ENCODE measurements at regions not wholly inside any gene's neighbourhood (a gene's known extent, or its start where the extent isn't known, plus 50 kb on each side); places are given as distances from the start of the nearest gene placed in this dataset.

DNA sequence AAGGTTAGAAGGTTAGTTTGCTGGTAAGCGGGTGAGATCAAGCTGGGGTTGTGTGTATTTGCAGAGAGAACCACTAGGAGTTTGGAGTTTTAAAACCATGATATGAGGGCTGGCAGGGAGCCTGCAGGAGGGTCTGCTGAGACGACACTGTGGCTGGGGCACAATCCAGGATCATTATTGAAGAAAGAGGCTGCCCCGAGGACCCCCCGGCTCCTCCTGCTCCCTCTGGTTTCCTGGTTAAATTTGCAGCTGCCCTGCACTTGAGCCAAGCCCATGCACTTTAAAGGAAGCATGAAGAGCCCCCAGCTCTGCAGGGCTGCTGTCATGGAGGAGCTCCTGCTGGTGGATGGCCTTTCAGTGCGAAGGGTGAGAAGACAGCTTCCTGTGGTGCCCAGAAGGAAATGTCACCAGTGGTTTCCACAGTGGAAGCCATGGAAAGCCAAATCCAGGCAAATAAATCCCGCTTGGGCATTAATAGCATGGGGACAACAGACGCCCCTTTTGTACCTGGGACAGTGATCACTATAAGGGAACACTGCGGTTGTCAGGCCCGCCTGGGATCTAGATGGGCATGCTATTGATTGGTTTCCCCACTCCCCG, 140.7 kb downstream of the NSG2 start:
- TF ChIP-seq EGR1 (IDR thresholded peaks at IDR 0.05; ENCODE audit: low read depth in 2 of 2) (no peak), RXRA (IDR thresholded peaks at IDR 0.05) (no peak), YY1 (IDR thresholded peaks at IDR 0.05) (no peak), ATF3 (IDR thresholded peaks at IDR 0.05) (no peak), GABPA (IDR thresholded peaks at IDR 0.05 in 1 of 2, conservative IDR thresholded peaks at IDR 0.05 in 1 of 2) (no peak), TAF1 (conservative IDR thresholded peaks at IDR 0.05) (no peak), NR2F2 (IDR thresholded peaks at IDR 0.05) (no peak), RAD21 (IDR thresholded peaks at IDR 0.05) (no peak), FOXA2 (IDR thresholded peaks at IDR 0.05) (no peak), HNF4G (IDR thresholded peaks at IDR 0.05) (no peak), FOXA1 (IDR thresholded peaks at IDR 0.05) (no peak)
- TF ChIP-seq, protein P1, sequence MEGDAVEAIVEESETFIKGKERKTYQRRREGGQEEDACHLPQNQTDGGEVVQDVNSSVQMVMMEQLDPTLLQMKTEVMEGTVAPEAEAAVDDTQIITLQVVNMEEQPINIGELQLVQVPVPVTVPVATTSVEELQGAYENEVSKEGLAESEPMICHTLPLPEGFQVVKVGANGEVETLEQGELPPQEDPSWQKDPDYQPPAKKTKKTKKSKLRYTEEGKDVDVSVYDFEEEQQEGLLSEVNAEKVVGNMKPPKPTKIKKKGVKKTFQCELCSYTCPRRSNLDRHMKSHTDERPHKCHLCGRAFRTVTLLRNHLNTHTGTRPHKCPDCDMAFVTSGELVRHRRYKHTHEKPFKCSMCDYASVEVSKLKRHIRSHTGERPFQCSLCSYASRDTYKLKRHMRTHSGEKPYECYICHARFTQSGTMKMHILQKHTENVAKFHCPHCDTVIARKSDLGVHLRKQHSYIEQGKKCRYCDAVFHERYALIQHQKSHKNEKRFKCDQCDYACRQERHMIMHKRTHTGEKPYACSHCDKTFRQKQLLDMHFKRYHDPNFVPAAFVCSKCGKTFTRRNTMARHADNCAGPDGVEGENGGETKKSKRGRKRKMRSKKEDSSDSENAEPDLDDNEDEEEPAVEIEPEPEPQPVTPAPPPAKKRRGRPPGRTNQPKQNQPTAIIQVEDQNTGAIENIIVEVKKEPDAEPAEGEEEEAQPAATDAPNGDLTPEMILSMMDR (IDR thresholded peaks at IDR 0.05; ENCODE audit: low read depth, low read length, missing input control) = no peak
- Histone ChIP-seq H3K9me3 (ENCODE audit: control insufficient read depth in 4 of 4, low read length in 3 of 4) (no peaks in the 10 kb centered on the region), H3K36me3 (ENCODE audit: control insufficient read depth in 4 of 4, insufficient read depth in 3 of 4, low read depth in 1 of 4, low read length in 3 of 4) (no peaks in the 10 kb centered on the region), H3K9ac (ENCODE audit: low read depth in 1 of 2, low read length in 2 of 2) (no peak overlapping the region), H3K4me3 (ENCODE audit: low read depth in 1 of 3, low read length in 3 of 3) (no peak overlapping the region), H3K27ac (ENCODE audit: low read depth in 1 of 2, low read length in 2 of 2) (no peak overlapping the region), H3K4me1 (ENCODE audit: control insufficient read depth in 4 of 4, insufficient read depth in 4 of 4, low read length in 3 of 4) (peaks cover 5 to 25% (median 19%) of the 10 kb centered on the region in 4 donors), H3K27me3 (ENCODE audit: control insufficient read depth in 4 of 4, insufficient read depth in 4 of 4, low read length in 3 of 4) (no peaks in the 10 kb centered on the region)
- WGBS = 90% methylated on average over 10 of the region's 10 CpGs
- DNase-seq (ENCODE audit: low spot score) = no peak

DNA sequence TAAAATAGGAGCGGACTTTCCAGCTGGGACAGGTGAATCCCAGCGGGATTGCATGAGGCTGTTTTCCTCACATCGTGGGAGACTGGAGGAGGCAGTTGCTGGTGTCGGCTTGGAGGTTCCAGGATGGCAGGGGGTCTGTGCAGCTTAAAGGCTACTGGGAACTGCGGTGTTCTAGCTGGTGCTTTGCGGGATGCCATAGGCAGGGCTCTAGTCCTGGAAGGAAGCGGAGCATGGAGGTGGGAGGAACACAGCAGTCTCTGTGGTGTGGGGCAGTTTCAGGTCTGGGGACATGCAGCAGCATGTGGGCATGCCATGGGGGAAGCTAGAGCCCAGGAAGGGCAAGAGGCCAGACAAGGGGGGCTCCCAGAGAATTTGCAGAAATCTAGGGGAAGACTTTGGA, 141.5 kb downstream of the NSG2 start:
- TF ChIP-seq, protein P2, sequence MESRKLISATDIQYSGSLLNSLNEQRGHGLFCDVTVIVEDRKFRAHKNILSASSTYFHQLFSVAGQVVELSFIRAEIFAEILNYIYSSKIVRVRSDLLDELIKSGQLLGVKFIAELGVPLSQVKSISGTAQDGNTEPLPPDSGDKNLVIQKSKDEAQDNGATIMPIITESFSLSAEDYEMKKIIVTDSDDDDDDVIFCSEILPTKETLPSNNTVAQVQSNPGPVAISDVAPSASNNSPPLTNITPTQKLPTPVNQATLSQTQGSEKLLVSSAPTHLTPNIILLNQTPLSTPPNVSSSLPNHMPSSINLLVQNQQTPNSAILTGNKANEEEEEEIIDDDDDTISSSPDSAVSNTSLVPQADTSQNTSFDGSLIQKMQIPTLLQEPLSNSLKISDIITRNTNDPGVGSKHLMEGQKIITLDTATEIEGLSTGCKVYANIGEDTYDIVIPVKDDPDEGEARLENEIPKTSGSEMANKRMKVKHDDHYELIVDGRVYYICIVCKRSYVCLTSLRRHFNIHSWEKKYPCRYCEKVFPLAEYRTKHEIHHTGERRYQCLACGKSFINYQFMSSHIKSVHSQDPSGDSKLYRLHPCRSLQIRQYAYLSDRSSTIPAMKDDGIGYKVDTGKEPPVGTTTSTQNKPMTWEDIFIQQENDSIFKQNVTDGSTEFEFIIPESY (IDR thresholded peaks at IDR 0.05) = no peak
- TF ChIP-seq SP1 (IDR thresholded peaks at IDR 0.05) (no peak), NR2F2 (IDR thresholded peaks at IDR 0.05) (no peak), ATF3 (IDR thresholded peaks at IDR 0.05) (no peak), FOXA2 (IDR thresholded peaks at IDR 0.05) (no peak), TAF1 (conservative IDR thresholded peaks at IDR 0.05) (no peak), JUND (IDR thresholded peaks at IDR 0.05) (no peak), EGR1 (IDR thresholded peaks at IDR 0.05; ENCODE audit: low read depth in 2 of 2) (no peak), REST (IDR thresholded peaks at IDR 0.05) (no peak), HNF4A (conservative IDR thresholded peaks at IDR 0.05) (no peak), GABPA (IDR thresholded peaks at IDR 0.05 in 1 of 2, conservative IDR thresholded peaks at IDR 0.05 in 1 of 2) (no peak), RXRA (IDR thresholded peaks at IDR 0.05) (no peak), RAD21 (IDR thresholded peaks at IDR 0.05) (no peak), YY1 (IDR thresholded peaks at IDR 0.05) (no peak)
- TF ChIP-seq, protein P1 (IDR thresholded peaks at IDR 0.05; ENCODE audit: low read depth, low read length, missing input control) = no peak
- TF ChIP-seq, protein P3, sequence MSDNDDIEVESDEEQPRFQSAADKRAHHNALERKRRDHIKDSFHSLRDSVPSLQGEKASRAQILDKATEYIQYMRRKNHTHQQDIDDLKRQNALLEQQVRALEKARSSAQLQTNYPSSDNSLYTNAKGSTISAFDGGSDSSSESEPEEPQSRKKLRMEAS (IDR thresholded peaks at IDR 0.05) = no peak
- Histone ChIP-seq H3K9me3 (ENCODE audit: control insufficient read depth in 4 of 4, low read length in 3 of 4) (no peaks in the 10 kb centered on the region), H3K9ac (ENCODE audit: low read depth in 1 of 2, low read length in 2 of 2) (no peak overlapping the region), H3K4me3 (ENCODE audit: low read depth in 1 of 3, low read length in 3 of 3) (no peak overlapping the region), H3K4me1 (ENCODE audit: control insufficient read depth in 4 of 4, insufficient read depth in 4 of 4, low read length in 3 of 4) (peaks cover 5 to 25% (median 19%) of the 10 kb centered on the region in 4 donors), H3K36me3 (ENCODE audit: control insufficient read depth in 4 of 4, insufficient read depth in 3 of 4, low read depth in 1 of 4, low read length in 3 of 4) (no peaks in the 10 kb centered on the region), H3K27ac (ENCODE audit: low read depth in 1 of 2, low read length in 2 of 2) (no peak overlapping the region), H3K27me3 (ENCODE audit: control insufficient read depth in 4 of 4, insufficient read depth in 4 of 4, low read length in 3 of 4) (no peaks in the 10 kb centered on the region)
- DNase-seq (ENCODE audit: low spot score) = no peak
- WGBS = 92% methylated on average over 7 of the region's 7 CpGs
